Stimulated activated CD4-positive, alpha-beta T cell treated with anti-CD3 and anti-CD28 coated beads, TNF-alpha, amount 100 ng/mL, for 48 hours (primary cell): ENCODE measurements at regions not wholly inside any gene's neighbourhood (a gene's known extent, or its start where the extent isn't known, plus 50 kb on each side); places are given as distances from the start of the nearest gene placed in this dataset.

Experiments used
- DNase-seq, 3 donors: peaks; one replicate each; pipeline ENCODE4 v3.0.0-alpha.2; 2020; ENCODE audit warnings: low read depth in 3 of 3

DNA sequence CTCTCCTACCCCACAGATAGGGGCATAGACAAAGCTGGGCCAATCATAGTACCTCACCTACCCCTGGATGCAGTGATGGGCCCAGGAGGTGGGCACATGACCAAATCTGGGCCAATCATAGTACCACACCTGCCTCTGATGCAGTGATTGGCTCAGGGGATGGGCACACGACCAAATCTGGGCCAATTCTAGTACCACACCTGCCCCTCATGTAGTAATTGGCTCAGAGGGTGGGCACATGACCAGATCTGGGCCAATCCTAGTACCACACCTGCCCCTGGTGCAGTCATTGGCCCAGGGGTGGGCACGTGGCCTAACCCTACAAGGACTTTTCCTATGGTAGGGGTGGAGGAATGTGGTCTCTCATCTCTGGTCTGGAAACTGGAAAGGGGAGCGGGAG, 56.9 kb upstream of the MEF2A start:
- no peak for DNase-seq

DNA sequence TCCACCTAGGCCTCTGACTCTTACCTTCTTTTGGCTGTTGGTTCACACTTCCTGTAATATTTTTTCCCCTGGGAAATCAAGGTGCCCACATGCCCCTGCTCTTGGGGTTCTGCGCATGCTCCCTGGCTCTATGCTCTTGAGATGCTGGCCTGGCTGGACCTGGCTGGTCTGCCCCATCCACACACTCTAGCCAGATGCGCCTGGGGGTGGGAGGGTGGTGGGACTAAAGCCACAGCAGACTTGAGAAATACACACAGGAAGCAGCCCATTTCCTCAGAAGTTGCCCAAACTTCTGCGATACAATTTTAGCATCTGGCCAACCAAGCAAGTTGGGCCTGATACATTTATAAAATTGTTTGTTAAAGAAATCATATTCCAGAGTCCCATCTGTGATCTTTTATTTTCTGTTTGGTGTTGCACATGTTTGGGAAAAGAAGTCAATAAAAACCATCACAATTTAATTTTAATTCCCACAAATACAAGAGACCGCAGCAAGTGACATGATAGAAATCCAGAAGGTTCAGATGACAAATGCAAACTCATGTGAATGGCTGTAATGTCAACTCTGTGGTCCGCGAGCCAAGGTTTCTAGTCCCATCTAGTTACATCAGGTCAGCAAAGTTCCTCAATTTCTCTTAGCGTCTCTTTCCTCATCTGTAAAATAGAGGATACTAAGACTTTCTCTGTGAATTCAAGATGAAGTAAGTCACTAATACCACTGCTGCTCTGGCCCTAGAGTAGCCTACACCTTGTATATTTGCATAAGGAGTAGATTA, 55.9 kb upstream of the MEF2A start:
- DNase-seq, result no peak

DNA sequence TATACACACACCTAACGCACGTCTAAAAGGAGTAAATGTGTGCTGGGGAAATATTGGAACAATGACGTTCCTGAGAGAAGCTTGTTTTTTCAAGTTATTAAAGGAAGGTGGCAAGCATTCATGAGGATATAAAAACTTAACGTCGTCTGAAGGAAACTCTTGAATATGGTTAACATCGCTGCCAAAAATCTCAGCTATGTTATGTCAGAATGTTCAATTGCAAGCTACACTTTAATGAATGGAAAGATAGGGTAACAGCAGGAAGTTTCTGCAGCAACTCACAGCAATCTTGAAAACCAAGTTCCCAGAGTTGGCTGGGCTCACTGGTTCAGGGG, 54.3 kb upstream of the MEF2A start:
- DNase-seq, result no peak

DNA sequence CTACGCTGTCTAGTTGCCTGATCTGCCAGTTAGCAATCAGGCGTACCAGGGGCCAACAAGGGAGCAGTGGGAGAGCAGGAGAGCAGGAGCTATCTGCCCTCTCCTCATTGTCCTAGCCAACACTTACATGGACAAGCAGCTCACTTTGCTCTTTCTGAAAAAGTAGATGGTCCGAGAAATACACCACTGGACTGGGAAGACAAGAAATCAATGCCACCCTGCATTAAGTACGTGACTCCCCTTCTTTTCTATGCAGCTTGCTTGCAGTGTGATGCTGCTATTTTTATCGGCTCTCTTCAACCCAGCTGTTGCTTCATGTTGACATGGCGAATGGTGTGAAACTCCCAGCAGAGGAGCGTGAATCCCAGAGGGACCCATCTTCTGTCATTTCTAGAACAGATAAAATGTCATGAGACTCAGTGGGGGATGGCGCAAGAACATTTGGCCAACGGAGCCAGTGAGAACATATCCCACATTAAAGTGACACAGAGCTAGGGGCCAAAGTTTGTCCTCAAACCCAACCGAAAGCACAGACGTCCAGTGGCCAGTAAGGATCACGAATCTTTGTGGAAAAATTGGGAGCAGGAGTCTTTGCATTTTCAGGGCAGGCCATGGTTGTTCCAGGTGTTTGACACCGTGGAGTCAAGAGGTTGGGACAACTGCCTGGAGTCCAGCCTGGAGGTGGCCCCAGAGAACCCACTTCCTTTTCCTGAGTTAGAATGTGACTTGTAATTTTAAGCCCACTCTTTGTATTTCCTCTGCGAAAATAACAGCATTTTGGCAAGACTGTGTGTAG, 53.7 kb upstream of the MEF2A start:
- DNase-seq, result no peak

DNA sequence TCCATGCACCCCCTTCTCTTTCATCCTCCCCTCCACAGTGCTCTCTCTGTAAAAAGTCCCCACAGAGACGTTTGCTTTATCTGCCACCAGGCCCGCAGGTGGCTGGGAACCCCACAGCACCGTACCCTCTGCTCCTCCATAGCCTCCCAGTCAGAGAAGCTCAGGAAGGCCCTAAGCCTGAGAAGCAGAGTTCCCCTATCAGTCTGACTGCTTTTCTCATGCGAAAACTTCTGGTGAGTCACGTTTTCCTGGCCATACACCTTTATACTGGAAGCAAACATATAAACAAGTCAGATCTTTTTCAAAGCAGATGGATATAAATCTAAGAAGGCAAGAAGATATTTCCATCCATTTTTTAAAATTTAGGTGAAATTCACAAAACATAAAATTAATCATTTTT, 51.5 kb upstream of the MEF2A start:
- no peak for DNase-seq
